ENCODE measurements at regions not wholly inside any gene's neighbourhood (a gene's known extent, or its start where the extent isn't known, plus 50 kb on each side); places are given as distances from the start of the nearest gene placed in this dataset.

DNA sequence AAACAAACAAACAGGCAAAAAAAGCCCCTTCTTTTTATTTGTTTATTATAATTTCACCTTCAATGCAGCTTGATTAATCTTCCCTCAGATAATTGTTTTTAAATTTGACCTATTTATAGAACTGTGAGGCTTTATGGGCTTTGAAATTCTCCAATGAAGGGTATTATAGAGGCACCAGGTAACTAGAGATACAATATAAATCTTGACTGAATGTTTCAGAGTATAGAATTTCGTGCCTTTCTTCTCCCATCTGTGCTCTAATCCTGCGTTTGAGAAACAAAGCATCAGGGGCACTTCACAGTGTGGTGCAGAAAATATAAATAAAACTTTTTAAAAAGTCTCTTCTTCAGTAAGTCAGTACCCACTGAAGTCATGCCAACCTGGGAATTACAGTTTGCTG is 120.9 kb downstream of the ANKRD50 start:
- H3K4me3 ChIP-seq (ENCODE audit: low read length) = no peak overlapping the region
- TF ChIP-seq, protein P1, sequence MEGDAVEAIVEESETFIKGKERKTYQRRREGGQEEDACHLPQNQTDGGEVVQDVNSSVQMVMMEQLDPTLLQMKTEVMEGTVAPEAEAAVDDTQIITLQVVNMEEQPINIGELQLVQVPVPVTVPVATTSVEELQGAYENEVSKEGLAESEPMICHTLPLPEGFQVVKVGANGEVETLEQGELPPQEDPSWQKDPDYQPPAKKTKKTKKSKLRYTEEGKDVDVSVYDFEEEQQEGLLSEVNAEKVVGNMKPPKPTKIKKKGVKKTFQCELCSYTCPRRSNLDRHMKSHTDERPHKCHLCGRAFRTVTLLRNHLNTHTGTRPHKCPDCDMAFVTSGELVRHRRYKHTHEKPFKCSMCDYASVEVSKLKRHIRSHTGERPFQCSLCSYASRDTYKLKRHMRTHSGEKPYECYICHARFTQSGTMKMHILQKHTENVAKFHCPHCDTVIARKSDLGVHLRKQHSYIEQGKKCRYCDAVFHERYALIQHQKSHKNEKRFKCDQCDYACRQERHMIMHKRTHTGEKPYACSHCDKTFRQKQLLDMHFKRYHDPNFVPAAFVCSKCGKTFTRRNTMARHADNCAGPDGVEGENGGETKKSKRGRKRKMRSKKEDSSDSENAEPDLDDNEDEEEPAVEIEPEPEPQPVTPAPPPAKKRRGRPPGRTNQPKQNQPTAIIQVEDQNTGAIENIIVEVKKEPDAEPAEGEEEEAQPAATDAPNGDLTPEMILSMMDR (IDR thresholded peaks at IDR 0.05; ENCODE audit: low read depth, low read length, poor library complexity, severe bottlenecking) = no peak
- TF ChIP-seq EZH2phosphoT487 (IDR thresholded peaks at IDR 0.05; ENCODE audit: borderline replicate concordance, low read length) = no peak
- H3K27ac ChIP-seq (ENCODE audit: low read depth, low read length) = no peak overlapping the region
- no peaks in the 10 kb centered on the region for H3K9me3 ChIP-seq (ENCODE audit: control insufficient read depth, insufficient read depth, low read length)
- no peaks in the 10 kb centered on the region for H3K36me3 ChIP-seq (ENCODE audit: control insufficient read depth, low read length)
- H3K27me3 ChIP-seq (ENCODE audit: control insufficient read depth, low read length) = no peaks in the 10 kb centered on the region
- H3K79me2 ChIP-seq (ENCODE audit: control insufficient read depth, low read length) = no peaks in the 10 kb centered on the region
- H3K4me2 ChIP-seq (ENCODE audit: low read length) = no peak overlapping the region
- H4K20me1 ChIP-seq (ENCODE audit: control insufficient read depth, insufficient read depth, low read depth, low read length) = no peaks in the 10 kb centered on the region
- no peaks in the 10 kb centered on the region for H3F3A ChIP-seq (ENCODE audit: control insufficient read depth, insufficient read depth)
- no peaks in the 10 kb centered on the region for H3K4me1 ChIP-seq (ENCODE audit: control insufficient read depth, low read length)
- no peaks in the 10 kb centered on the region; the same call in 1 of the 2 replicates for H3K9me2 ChIP-seq (replicated peaks; ENCODE audit: control insufficient read depth, low read length)

DNA sequence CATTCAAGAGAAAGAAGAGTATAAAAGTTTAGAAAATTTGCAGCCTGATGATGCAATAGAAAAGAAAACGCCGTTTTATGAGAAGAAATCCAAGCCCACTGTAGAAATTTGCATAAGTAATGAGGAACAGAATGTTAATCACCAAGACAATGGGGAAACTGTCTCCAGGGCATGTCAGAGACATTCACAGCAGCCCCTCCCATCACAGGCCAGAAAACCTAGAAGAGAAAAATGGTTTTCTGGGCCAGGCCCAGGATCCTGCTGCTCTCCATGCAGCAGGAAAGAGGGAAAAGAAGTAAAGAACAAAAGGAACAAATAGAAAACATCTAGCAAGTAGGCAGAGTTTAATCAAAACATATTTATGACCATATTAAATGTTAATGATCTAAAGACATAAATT is 119.0 kb downstream of the ANKRD50 start:
- Histone ChIP-seq H3K9me2 (replicated peaks; ENCODE audit: control insufficient read depth, low read length) (no peaks in the 10 kb centered on the region; the same call in 1 of the 2 replicates), H3K4me3 (ENCODE audit: low read length) (no peak overlapping the region), H3K9me3 (ENCODE audit: control insufficient read depth, insufficient read depth, low read length) (no peaks in the 10 kb centered on the region), H3K36me3 (ENCODE audit: control insufficient read depth, low read length) (no peaks in the 10 kb centered on the region), H3K4me2 (ENCODE audit: low read length) (no peak overlapping the region), H3K79me2 (ENCODE audit: control insufficient read depth, low read length) (no peaks in the 10 kb centered on the region), H3K27ac (ENCODE audit: low read depth, low read length) (no peak overlapping the region), H3K4me1 (ENCODE audit: control insufficient read depth, low read length) (no peaks in the 10 kb centered on the region), H3K27me3 (ENCODE audit: control insufficient read depth, low read length) (no peaks in the 10 kb centered on the region), H4K20me1 (ENCODE audit: control insufficient read depth, insufficient read depth, low read depth, low read length) (no peaks in the 10 kb centered on the region), H3F3A (ENCODE audit: control insufficient read depth, insufficient read depth) (no peaks in the 10 kb centered on the region)
- TF ChIP-seq EZH2phosphoT487 (IDR thresholded peaks at IDR 0.05; ENCODE audit: borderline replicate concordance, low read length) = no peak
- TF ChIP-seq, protein P1 (IDR thresholded peaks at IDR 0.05; ENCODE audit: low read depth, low read length, poor library complexity, severe bottlenecking) = no peak

DNA sequence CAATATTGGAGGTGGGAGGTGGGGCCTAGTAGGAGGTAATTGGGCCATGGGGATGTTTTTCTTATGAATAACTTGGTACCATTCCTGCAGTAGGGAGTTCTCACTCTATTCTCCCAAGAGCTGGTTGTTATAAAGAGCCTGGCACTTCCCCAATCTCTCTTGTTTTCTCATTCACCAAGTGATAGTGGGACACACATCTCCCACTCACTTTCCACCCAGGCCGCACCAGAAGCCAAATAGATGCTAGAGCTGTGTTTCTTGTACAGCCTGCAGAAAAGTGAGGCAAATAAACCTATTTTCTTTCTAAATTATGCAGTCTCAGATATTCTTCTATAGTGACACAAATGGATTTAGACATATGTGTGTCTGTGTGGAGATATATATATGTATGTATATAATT is 117.6 kb downstream of the ANKRD50 start:
- no peak for TF ChIP-seq EZH2phosphoT487 (IDR thresholded peaks at IDR 0.05; ENCODE audit: borderline replicate concordance, low read length)
- TF ChIP-seq, protein P1 (IDR thresholded peaks at IDR 0.05; ENCODE audit: low read depth, low read length, poor library complexity, severe bottlenecking) = no peak
- Histone ChIP-seq H3K27ac (ENCODE audit: low read depth, low read length) (no peak overlapping the region), H3K4me1 (ENCODE audit: control insufficient read depth, low read length) (no peaks in the 10 kb centered on the region), H3K79me2 (ENCODE audit: control insufficient read depth, low read length) (no peaks in the 10 kb centered on the region), H3F3A (ENCODE audit: control insufficient read depth, insufficient read depth) (no peaks in the 10 kb centered on the region), H3K4me3 (ENCODE audit: low read length) (no peak overlapping the region), H3K4me2 (ENCODE audit: low read length) (no peak overlapping the region), H3K27me3 (ENCODE audit: control insufficient read depth, low read length) (no peaks in the 10 kb centered on the region), H3K9me3 (ENCODE audit: control insufficient read depth, insufficient read depth, low read length) (no peaks in the 10 kb centered on the region), H3K9me2 (replicated peaks; ENCODE audit: control insufficient read depth, low read length) (no peaks in the 10 kb centered on the region; the same call in 1 of the 2 replicates), H4K20me1 (ENCODE audit: control insufficient read depth, insufficient read depth, low read depth, low read length) (no peaks in the 10 kb centered on the region), H3K36me3 (ENCODE audit: control insufficient read depth, low read length) (no peaks in the 10 kb centered on the region)

Data from DOHH2 (cell line).